ENCODE measurements at regions not wholly inside any gene's neighbourhood (a gene's known extent, or its start where the extent isn't known, plus 50 kb on each side); places are given as distances from the start of the nearest gene placed in this dataset.

- TF ChIP-seq CTCF (IDR thresholded peaks at IDR 0.05) = no peak
- TF ChIP-seq EZH2 (IDR thresholded peaks at IDR 0.05; ENCODE audit: borderline replicate concordance, insufficient read depth, low read depth, low read length, poor library complexity, severe bottlenecking) = no peak
Observed at GRCh38 chr22:27614650-27615007, 186.9 kb downstream of the MN1 start.
